Upper lobe of left lung (tissue), 4 donors: ENCODE measurements at regions not wholly inside any gene's neighbourhood (a gene's known extent, or its start where the extent isn't known, plus 50 kb on each side); places are given as distances from the start of the nearest gene placed in this dataset.

Experiments
- CTCF ChIP-seq, 6 experiments: fragments of 450-650 bp in 4 of 6; fragments of 200-600 bp in 2 of 6; sonication (generic) in 2 of 6; IDR thresholded peaks; one replicate each; pipeline ENCODE4 v1.5.1; 2016 to 2019; ENCODE audit warnings: antibody characterized with exemption in 6 of 6
- EP300 ChIP-seq, 4 donors: sonication (generic); formaldehyde crosslinking; IDR thresholded peaks; one replicate each; pipeline ENCODE4 v1.5.1; 2017; ENCODE audit warnings: antibody characterized with exemption in 4 of 4, control low read depth in 2 of 4
- POLR2A ChIP-seq, 4 donors: fragments of 450-650 bp; IDR thresholded peaks; one replicate each; pipeline ENCODE4 v1.5.1; 2016 to 2017; ENCODE audit warnings: antibody characterized with exemption in 4 of 4, mild to moderate bottlenecking in 2 of 4

GRCh38 chr13:105069106-105069505 lies 1466.4 kb downstream of the EFNB2 start:
- no peak for TF ChIP-seq CTCF (IDR thresholded peaks at IDR 0.05)
- TF ChIP-seq POLR2A (IDR thresholded peaks at IDR 0.05), result no peak
- TF ChIP-seq EP300 (IDR thresholded peaks at IDR 0.05), result no peak
